HepG2 (cell line): ENCODE measurements at regions not wholly inside any gene's neighbourhood (a gene's known extent, or its start where the extent isn't known, plus 50 kb on each side); places are given as distances from the start of the nearest gene placed in this dataset.

Experiments used
- NFIB ChIP-seq: sonication (generic); formaldehyde crosslinking; IDR thresholded peaks from 2 replicates; pipeline ENCODE4 v1.9.0; 2021; ENCODE audit warnings: missing genetic modification reagents, mild to moderate bottlenecking, borderline replicate concordance
- NR2C2 ChIP-seq: sonication (generic); formaldehyde crosslinking; IDR thresholded peaks from 2 replicates; pipeline ENCODE4 v1.4.0; 2020; ENCODE audit warnings: missing genetic modification reagents, mild to moderate bottlenecking, moderate library complexity, borderline replicate concordance
- RXRB ChIP-seq: IDR thresholded peaks from 2 replicates; pipeline ENCODE4 v1.6.1; 2016; ENCODE audit warnings: borderline replicate concordance, missing genetic modification reagents, missing compliant biosample characterization
- ZNF274 ChIP-seq: sonication (generic); formaldehyde crosslinking; IDR thresholded peaks from 2 replicates; pipeline ENCODE4 v1.5.1; 2020; ENCODE audit warnings: mild to moderate bottlenecking, missing genetic modification reagents
- ZNF562 ChIP-seq: sonication (generic); formaldehyde crosslinking; IDR thresholded peaks from 2 replicates; pipeline ENCODE4 v1.8.0; 2022; ENCODE audit warnings: missing genetic modification reagents, borderline replicate concordance
- ZNF672 ChIP-seq: sonication (generic); formaldehyde crosslinking; IDR thresholded peaks from 2 replicates; pipeline ENCODE4 v1.8.1; 2022; ENCODE audit warnings: missing genetic modification reagents
- ZNF878 ChIP-seq: sonication (generic); formaldehyde crosslinking; IDR thresholded peaks from 2 replicates; pipeline ENCODE4 v1.8.1; 2023; ENCODE audit warnings: mild to moderate bottlenecking, missing genetic modification reagents, moderate library complexity
- ZSCAN30 ChIP-seq: sonication (generic); formaldehyde crosslinking; IDR thresholded peaks from 2 replicates; pipeline ENCODE4 v1.5.0; 2020; ENCODE audit warnings: mild to moderate bottlenecking, missing genetic modification reagents
- TF ChIP-seq, protein P1 (sequence below): sonication (generic); formaldehyde crosslinking; IDR thresholded peaks from 2 replicates; pipeline ENCODE4 v1.4.0; 2020; ENCODE audit warnings: missing genetic modification reagents
- TF ChIP-seq, protein P2 (sequence below): sonication (generic); formaldehyde crosslinking; IDR thresholded peaks from 2 replicates; pipeline ENCODE4 v1.5.1; 2020; ENCODE audit warnings: missing genetic modification reagents, mild to moderate bottlenecking, borderline replicate concordance
- TF ChIP-seq, protein P3 (sequence below): sonication (generic); formaldehyde crosslinking; IDR thresholded peaks from 2 replicates; pipeline ENCODE4 v1.5.0; 2020; ENCODE audit warnings: mild to moderate bottlenecking, missing genetic modification reagents, moderate library complexity
- TF ChIP-seq, protein P4 (sequence below): sonication (generic); formaldehyde crosslinking; conservative IDR thresholded peaks from 2 replicates; pipeline ENCODE4 v1.4.0; 2020; ENCODE audit warnings: missing genetic modification reagents

DNA sequence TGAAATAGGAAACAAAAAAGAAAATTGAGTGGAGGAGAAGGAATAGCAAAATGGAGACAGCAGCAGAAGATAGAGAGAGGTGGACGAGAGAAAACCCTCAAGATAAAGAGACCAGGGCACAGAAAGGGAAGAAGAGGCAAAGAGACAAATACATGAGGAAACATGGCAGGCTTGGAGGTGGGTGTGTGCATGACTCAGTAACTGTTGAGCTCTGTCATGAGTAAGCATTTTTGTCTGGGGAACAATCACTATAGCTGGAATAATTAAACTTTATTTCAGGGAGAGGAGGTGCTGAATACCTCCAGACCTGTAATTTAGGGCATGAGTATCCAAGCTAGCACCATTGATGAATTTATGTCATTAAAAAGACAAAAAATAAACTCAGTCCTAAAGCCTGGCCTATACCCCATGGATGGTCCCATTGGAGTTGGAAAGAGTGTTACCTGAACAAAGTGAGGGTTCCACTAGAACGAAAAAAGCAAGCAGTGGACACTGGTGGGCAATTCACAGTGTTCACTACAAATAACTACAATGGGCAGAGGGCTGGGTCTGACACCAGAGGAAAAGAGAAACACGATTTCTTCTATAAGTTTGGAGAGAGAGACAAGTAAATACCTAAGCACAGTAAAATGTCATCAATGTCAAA lies 145.5 kb downstream of the ADCYAP1 start:
- TF ChIP-seq ZSCAN30 (CRISPR knock-in tag) = no peak
- no peak for TF ChIP-seq ZNF878
- TF ChIP-seq, protein P1, sequence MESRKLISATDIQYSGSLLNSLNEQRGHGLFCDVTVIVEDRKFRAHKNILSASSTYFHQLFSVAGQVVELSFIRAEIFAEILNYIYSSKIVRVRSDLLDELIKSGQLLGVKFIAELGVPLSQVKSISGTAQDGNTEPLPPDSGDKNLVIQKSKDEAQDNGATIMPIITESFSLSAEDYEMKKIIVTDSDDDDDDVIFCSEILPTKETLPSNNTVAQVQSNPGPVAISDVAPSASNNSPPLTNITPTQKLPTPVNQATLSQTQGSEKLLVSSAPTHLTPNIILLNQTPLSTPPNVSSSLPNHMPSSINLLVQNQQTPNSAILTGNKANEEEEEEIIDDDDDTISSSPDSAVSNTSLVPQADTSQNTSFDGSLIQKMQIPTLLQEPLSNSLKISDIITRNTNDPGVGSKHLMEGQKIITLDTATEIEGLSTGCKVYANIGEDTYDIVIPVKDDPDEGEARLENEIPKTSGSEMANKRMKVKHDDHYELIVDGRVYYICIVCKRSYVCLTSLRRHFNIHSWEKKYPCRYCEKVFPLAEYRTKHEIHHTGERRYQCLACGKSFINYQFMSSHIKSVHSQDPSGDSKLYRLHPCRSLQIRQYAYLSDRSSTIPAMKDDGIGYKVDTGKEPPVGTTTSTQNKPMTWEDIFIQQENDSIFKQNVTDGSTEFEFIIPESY (CRISPR knock-in tag) = no peak
- TF ChIP-seq RXRB (CRISPR knock-in tag) = no peak
- TF ChIP-seq, protein P2, sequence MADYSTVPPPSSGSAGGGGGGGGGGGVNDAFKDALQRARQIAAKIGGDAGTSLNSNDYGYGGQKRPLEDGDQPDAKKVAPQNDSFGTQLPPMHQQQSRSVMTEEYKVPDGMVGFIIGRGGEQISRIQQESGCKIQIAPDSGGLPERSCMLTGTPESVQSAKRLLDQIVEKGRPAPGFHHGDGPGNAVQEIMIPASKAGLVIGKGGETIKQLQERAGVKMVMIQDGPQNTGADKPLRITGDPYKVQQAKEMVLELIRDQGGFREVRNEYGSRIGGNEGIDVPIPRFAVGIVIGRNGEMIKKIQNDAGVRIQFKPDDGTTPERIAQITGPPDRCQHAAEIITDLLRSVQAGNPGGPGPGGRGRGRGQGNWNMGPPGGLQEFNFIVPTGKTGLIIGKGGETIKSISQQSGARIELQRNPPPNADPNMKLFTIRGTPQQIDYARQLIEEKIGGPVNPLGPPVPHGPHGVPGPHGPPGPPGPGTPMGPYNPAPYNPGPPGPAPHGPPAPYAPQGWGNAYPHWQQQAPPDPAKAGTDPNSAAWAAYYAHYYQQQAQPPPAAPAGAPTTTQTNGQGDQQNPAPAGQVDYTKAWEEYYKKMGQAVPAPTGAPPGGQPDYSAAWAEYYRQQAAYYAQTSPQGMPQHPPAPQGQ (CRISPR knock-in tag) = no peak
- TF ChIP-seq ZNF274 (CRISPR knock-in tag) = no peak
- TF ChIP-seq, protein P3, sequence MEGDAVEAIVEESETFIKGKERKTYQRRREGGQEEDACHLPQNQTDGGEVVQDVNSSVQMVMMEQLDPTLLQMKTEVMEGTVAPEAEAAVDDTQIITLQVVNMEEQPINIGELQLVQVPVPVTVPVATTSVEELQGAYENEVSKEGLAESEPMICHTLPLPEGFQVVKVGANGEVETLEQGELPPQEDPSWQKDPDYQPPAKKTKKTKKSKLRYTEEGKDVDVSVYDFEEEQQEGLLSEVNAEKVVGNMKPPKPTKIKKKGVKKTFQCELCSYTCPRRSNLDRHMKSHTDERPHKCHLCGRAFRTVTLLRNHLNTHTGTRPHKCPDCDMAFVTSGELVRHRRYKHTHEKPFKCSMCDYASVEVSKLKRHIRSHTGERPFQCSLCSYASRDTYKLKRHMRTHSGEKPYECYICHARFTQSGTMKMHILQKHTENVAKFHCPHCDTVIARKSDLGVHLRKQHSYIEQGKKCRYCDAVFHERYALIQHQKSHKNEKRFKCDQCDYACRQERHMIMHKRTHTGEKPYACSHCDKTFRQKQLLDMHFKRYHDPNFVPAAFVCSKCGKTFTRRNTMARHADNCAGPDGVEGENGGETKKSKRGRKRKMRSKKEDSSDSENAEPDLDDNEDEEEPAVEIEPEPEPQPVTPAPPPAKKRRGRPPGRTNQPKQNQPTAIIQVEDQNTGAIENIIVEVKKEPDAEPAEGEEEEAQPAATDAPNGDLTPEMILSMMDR (CRISPR knock-in tag) = no peak
- TF ChIP-seq ZNF562 = no peak
- no peak for TF ChIP-seq NFIB (CRISPR knock-in tag)
- TF ChIP-seq, protein P4, sequence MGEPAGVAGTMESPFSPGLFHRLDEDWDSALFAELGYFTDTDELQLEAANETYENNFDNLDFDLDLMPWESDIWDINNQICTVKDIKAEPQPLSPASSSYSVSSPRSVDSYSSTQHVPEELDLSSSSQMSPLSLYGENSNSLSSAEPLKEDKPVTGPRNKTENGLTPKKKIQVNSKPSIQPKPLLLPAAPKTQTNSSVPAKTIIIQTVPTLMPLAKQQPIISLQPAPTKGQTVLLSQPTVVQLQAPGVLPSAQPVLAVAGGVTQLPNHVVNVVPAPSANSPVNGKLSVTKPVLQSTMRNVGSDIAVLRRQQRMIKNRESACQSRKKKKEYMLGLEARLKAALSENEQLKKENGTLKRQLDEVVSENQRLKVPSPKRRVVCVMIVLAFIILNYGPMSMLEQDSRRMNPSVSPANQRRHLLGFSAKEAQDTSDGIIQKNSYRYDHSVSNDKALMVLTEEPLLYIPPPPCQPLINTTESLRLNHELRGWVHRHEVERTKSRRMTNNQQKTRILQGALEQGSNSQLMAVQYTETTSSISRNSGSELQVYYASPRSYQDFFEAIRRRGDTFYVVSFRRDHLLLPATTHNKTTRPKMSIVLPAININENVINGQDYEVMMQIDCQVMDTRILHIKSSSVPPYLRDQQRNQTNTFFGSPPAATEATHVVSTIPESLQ = no peak
- no peak for TF ChIP-seq NR2C2
- no peak for TF ChIP-seq ZNF672 (CRISPR knock-in tag)
